A673 (cell line): ENCODE measurements at regions not wholly inside any gene's neighbourhood (a gene's known extent, or its start where the extent isn't known, plus 50 kb on each side); places are given as distances from the start of the nearest gene placed in this dataset.
"Not testable (repeated sequence)": the region's sequence is repeated elsewhere in the genome, so short reads cannot be mapped to it uniquely, and the experiment has no call there.

Experiments
- BruUV-seq: library from RNA; stranded (reverse); fragments of 400-500 nt; replicated peaks from 2 replicates; lab custom pipeline; 2021; lab: Mats Ljungman, UMichigan
- CTCF ChIA-PET: fragments of 300-600 bp; sonication (Branson Sonifier 250); formaldehyde crosslinking; loops from one replicate; lab custom pipeline; 2022; ENCODE audit warnings: antibody characterized with exemption; lab: Charles Lee
- POLR2A ChIA-PET: fragments of 300-600 bp; sonication (Branson Sonifier 250); formaldehyde crosslinking; loops from one replicate; lab custom pipeline; 2022; ENCODE audit warnings: antibody characterized with exemption; ENCODE audit not compliant: low non-redundant PET; lab: Charles Lee
- DNase-seq: peaks from one replicate; pipeline ENCODE4 v3.0.0-alpha.2; 2015; ENCODE audit warnings: low spot score
- H3K27ac ChIP-seq: fragments of 200-600 bp; sonication (generic); 2 replicates; pipeline ENCODE4 v1.5.1; 2016; ENCODE audit warnings: mixed run types, low read depth, mild to moderate bottlenecking, mixed read lengths, antibody characterized with exemption, low read length; ENCODE audit not compliant: poor library complexity, severe bottlenecking
- H3K27me3 ChIP-seq: fragments of 200-600 bp; sonication (generic); replicated peaks from 2 replicates; pipeline ENCODE4 v1.6.1; 2017; ENCODE audit warnings: mixed run types, low read depth, mild to moderate bottlenecking, mixed read lengths, antibody characterized with exemption, low read length; ENCODE audit not compliant: insufficient read depth, poor library complexity
- H3K36me3 ChIP-seq: fragments of 200-600 bp; sonication (generic); 2 replicates; pipeline ENCODE4 v1.6.1; 2016; ENCODE audit warnings: mixed run types, mild to moderate bottlenecking, mixed read lengths, antibody characterized with exemption, low read length; ENCODE audit not compliant: insufficient read depth, poor library complexity, severe bottlenecking
- H3K4me1 ChIP-seq: fragments of 200-600 bp; sonication (generic); 2 replicates; pipeline ENCODE4 v1.6.1; 2017; ENCODE audit warnings: mixed run types, mild to moderate bottlenecking, mixed read lengths, antibody characterized with exemption, low read length; ENCODE audit not compliant: insufficient read depth, poor library complexity, severe bottlenecking
- H3K4me3 ChIP-seq: fragments of 200-600 bp; sonication (generic); 2 replicates; pipeline ENCODE4 v1.5.1; 2016; ENCODE audit warnings: low read depth, mixed run types, mild to moderate bottlenecking, mixed read lengths, low read length; ENCODE audit not compliant: poor library complexity, severe bottlenecking
- H3K9me3 ChIP-seq: fragments of 200-600 bp; sonication (generic); 2 replicates; pipeline ENCODE4 v1.6.1; 2016; ENCODE audit warnings: mixed run types, low read depth, mild to moderate bottlenecking, mixed read lengths, antibody characterized with exemption, low read length; ENCODE audit not compliant: poor library complexity, severe bottlenecking
- CTCF ChIP-seq: fragments of 300-800, 200-600 bp; sonication (generic); conservative IDR thresholded peaks from 2 replicates; pipeline ENCODE4 v1.5.1; 2017; ENCODE audit warnings: low read depth, mild to moderate bottlenecking, antibody characterized with exemption, low read length, moderate library complexity, mixed read lengths
- EZH2 ChIP-seq: fragments of 200-600 bp; sonication (generic); IDR thresholded peaks from 2 replicates; pipeline ENCODE4 v1.6.1; 2017; ENCODE audit warnings: borderline replicate concordance, low read depth, mild to moderate bottlenecking, mixed read lengths, antibody characterized with exemption, low read length; ENCODE audit not compliant: poor library complexity, severe bottlenecking
- intact Hi-C: fragments of 100-400 bp; cut with micrococcal nuclease; formaldehyde crosslinking; loops from one replicate; pipeline ENCODE4 v1.10.0; 2022; ENCODE audit not compliant: unreplicated experiment

GRCh38 chr1:112826217-112826944 lies 111.2 kb upstream of the PPM1J start:
- ChIA-PET CTCF (no interaction called here), POLR2A (no interaction called here)
- H3K27ac ChIP-seq, result no peak overlapping the region

GRCh38 chr1:112825563-112826216 lies 110.6 kb upstream of the PPM1J start:
- POLR2A ChIA-PET, H3K36me3 ChIP-seq, H3K9me3 ChIP-seq, intact Hi-C loops, CTCF ChIA-PET, BruUV-seq, H3K4me3 ChIP-seq, DNase-seq, H3K27me3 ChIP-seq, H3K4me1 ChIP-seq, H3K27ac ChIP-seq: not testable (repeated sequence)

More at GRCh38 chr1:112826217-112826944, 111.2 kb upstream of the PPM1J start:
- no peaks in the 10 kb centered on the region for H3K9me3 ChIP-seq
- no peak for DNase-seq
- TF ChIP-seq EZH2, result no peak
- no peak for TF ChIP-seq CTCF
- peaks cover 8% of the 10 kb centered on the region for H3K27me3 ChIP-seq
- H3K36me3 ChIP-seq, result no peaks in the 10 kb centered on the region
- BruUV-seq, result no TSS peak
- H3K4me1 ChIP-seq, result no peaks in the 10 kb centered on the region
- intact Hi-C loops, result no loop called here
- no peak overlapping the region for H3K4me3 ChIP-seq

GRCh38 chr1:112825075-112825474 lies 109.9 kb upstream of the PPM1J start:
- H3K36me3 ChIP-seq, H3K9me3 ChIP-seq, H3K4me1 ChIP-seq, POLR2A ChIA-PET, H3K27me3 ChIP-seq, intact Hi-C loops, H3K27ac ChIP-seq, DNase-seq, CTCF ChIA-PET, H3K4me3 ChIP-seq, BruUV-seq: not testable (repeated sequence)

- POLR2A ChIA-PET, H3K27me3 ChIP-seq, DNase-seq, H3K9me3 ChIP-seq, BruUV-seq, H3K36me3 ChIP-seq, H3K4me1 ChIP-seq, CTCF ChIA-PET, intact Hi-C loops, H3K4me3 ChIP-seq, H3K27ac ChIP-seq: not testable (repeated sequence)
These were observed 106.4 kb upstream of the PPM1J start for GRCh38 chr1:112821307-112822063.
